Neutrophil (primary cell): ENCODE measurements at regions not wholly inside any gene's neighbourhood (a gene's known extent, or its start where the extent isn't known, plus 50 kb on each side); places are given as distances from the start of the nearest gene placed in this dataset.

ENCODE experiments used
- H3K27ac ChIP-seq: fragments of 200-600 bp; sonication (generic); 2 replicates; pipeline ENCODE4 v1.5.1; 2016; ENCODE audit warnings: mild to moderate bottlenecking, moderate library complexity
- H3K27me3 ChIP-seq: fragments of 200-600 bp; sonication (generic); 2 replicates; pipeline ENCODE4 v1.6.0; 2016; ENCODE audit warnings: mild to moderate bottlenecking
- H3K36me3 ChIP-seq: fragments of 200-600 bp; sonication (generic); 2 replicates; pipeline ENCODE4 v1.5.1; 2017
- H3K4me1 ChIP-seq, 2 experiments: fragments of 200-600 bp in 1 of 2; sonication (generic) in 1 of 2; 1 replicate in 1 of 2; 2 replicates in 1 of 2; pipeline versions ENCODE4 v1.5.1 to v1.6.1; 2013 to 2016; ENCODE audit warnings: low read depth in 1 of 2, low read length in 1 of 2, mild to moderate bottlenecking in 1 of 2, moderate library complexity in 1 of 2; ENCODE audit not compliant: control insufficient read depth in 1 of 2, insufficient read depth in 1 of 2
- H3K4me3 ChIP-seq, 2 experiments: fragments of 200-600 bp in 1 of 2; sonication (generic) in 1 of 2; 1 replicate in 1 of 2; 2 replicates in 1 of 2; pipeline ENCODE4 v1.5.1; 2013 to 2016; ENCODE audit warnings: low read depth in 1 of 2, low read length in 1 of 2, mild to moderate bottlenecking in 1 of 2, moderate library complexity in 1 of 2
- H3K9me3 ChIP-seq: fragments of 200-600 bp; sonication (generic); 2 replicates; pipeline ENCODE4 v1.5.1; 2016
- CTCF ChIP-seq: fragments of 200-600 bp; sonication (generic); IDR thresholded peaks from 2 replicates; pipeline ENCODE4 v1.5.1; 2016; ENCODE audit warnings: antibody characterized with exemption

- Histone ChIP-seq H3K27ac (no peak overlapping the region), H3K27me3 (no peaks in the 10 kb centered on the region), H3K4me1 (no peaks in the 10 kb centered on the region), H3K4me3 (no peak overlapping the region), H3K9me3 (no peaks in the 10 kb centered on the region), H3K36me3 (no peaks in the 10 kb centered on the region)
- TF ChIP-seq CTCF: no peak
Observed at GRCh38 chr21:27372381-27372780, 405.5 kb upstream of the ADAMTS5 start.

- no peak for TF ChIP-seq CTCF
- Histone ChIP-seq H3K4me3 (no peak overlapping the region), H3K36me3 (no peaks in the 10 kb centered on the region), H3K27me3 (no peaks in the 10 kb centered on the region), H3K9me3 (no peaks in the 10 kb centered on the region), H3K4me1 (no peaks in the 10 kb centered on the region), H3K27ac (no peak overlapping the region)
Observed at GRCh38 chr21:27371975-27372331, 405.1 kb upstream of the ADAMTS5 start.

- H3K9me3 ChIP-seq: no peaks in the 10 kb centered on the region
- no peak overlapping the region for H3K27ac ChIP-seq
- no peaks in the 10 kb centered on the region for H3K27me3 ChIP-seq
- no peaks in the 10 kb centered on the region for H3K4me1 ChIP-seq
- TF ChIP-seq CTCF: no peak
- no peak overlapping the region for H3K4me3 ChIP-seq
- H3K36me3 ChIP-seq: no peaks in the 10 kb centered on the region
Observed at GRCh38 chr21:27371115-27371974, 404.5 kb upstream of the ADAMTS5 start.

- H3K4me1 ChIP-seq: no peaks in the 10 kb centered on the region
- H3K27ac ChIP-seq: no peak overlapping the region
- TF ChIP-seq CTCF: no peak
- H3K4me3 ChIP-seq: no peak overlapping the region
- no peaks in the 10 kb centered on the region for H3K27me3 ChIP-seq
- no peaks in the 10 kb centered on the region for H3K36me3 ChIP-seq
- H3K9me3 ChIP-seq: no peaks in the 10 kb centered on the region
Observed at GRCh38 chr21:27369978-27370571, 403.2 kb upstream of the ADAMTS5 start.

GRCh38 chr21:27369234-27369633 lies 402.3 kb upstream of the ADAMTS5 start:
- Histone ChIP-seq H3K27ac (no peak overlapping the region), H3K4me1 (no peaks in the 10 kb centered on the region), H3K27me3 (no peaks in the 10 kb centered on the region), H3K36me3 (no peaks in the 10 kb centered on the region), H3K4me3 (no peak overlapping the region), H3K9me3 (no peaks in the 10 kb centered on the region)
- TF ChIP-seq CTCF: no peak
